Parathyroid adenoma (tissue), 2 donors: ENCODE measurements at regions not wholly inside any gene's neighbourhood (a gene's known extent, or its start where the extent isn't known, plus 50 kb on each side); places are given as distances from the start of the nearest gene placed in this dataset.

ENCODE experiments used
- H2AFZ ChIP-seq: fragments of 300-600 bp; sonication (generic); one replicate; pipeline ENCODE4 v1.7.0; 2017; ENCODE audit warnings: antibody characterized with exemption, mild to moderate bottlenecking
- H3K27ac ChIP-seq: fragments of 300-600 bp; sonication (generic); one replicate; pipeline ENCODE4 v1.7.0; 2017
- H3K27me3 ChIP-seq: fragments of 300-600 bp; sonication (generic); one replicate; pipeline ENCODE4 v1.7.0; 2017; ENCODE audit warnings: low read length; ENCODE audit not compliant: control insufficient read depth, insufficient read depth
- H3K36me3 ChIP-seq: fragments of 300-600 bp; sonication (generic); one replicate; pipeline ENCODE4 v1.7.0; 2017; ENCODE audit warnings: low read length; ENCODE audit not compliant: control insufficient read depth, insufficient read depth
- H3K4me1 ChIP-seq: fragments of 300-600 bp; sonication (generic); one replicate; pipeline ENCODE4 v1.7.0; 2017; ENCODE audit warnings: control low read depth
- H3K4me2 ChIP-seq: fragments of 300-600 bp; sonication (generic); one replicate; pipeline ENCODE4 v1.7.0; 2017; ENCODE audit warnings: low read length
- H3K4me3 ChIP-seq: fragments of 300-600 bp; sonication (generic); one replicate; pipeline ENCODE4 v1.7.0; 2017; ENCODE audit warnings: low read depth, low read length
- H3K79me2 ChIP-seq: fragments of 300-600 bp; sonication (generic); one replicate; pipeline ENCODE4 v1.7.0; 2017; ENCODE audit warnings: control low read depth
- H3K9ac ChIP-seq: fragments of 300-600 bp; sonication (generic); one replicate; pipeline ENCODE4 v1.7.0; 2017; ENCODE audit warnings: mild to moderate bottlenecking
- H3K9me3 ChIP-seq: fragments of 300-600 bp; sonication (generic); one replicate; pipeline ENCODE4 v1.7.0; 2017; ENCODE audit warnings: low read length; ENCODE audit not compliant: control insufficient read depth
- CTCF ChIP-seq: fragments of 300-600 bp; sonication (generic); IDR thresholded peaks from one replicate; pipeline ENCODE4 v1.7.0; 2017; ENCODE audit warnings: antibody characterized with exemption, mild to moderate bottlenecking
- donor health status: primary hyperparathyroidism.

- H3K27me3 ChIP-seq, result no peaks in the 10 kb centered on the region
- no peak overlapping the region for H3K4me2 ChIP-seq
- TF ChIP-seq CTCF, result no peak
- H3K4me3 ChIP-seq, result no peak overlapping the region
- H2AFZ ChIP-seq, result no peak overlapping the region
- no peak overlapping the region for H3K27ac ChIP-seq
- H3K9me3 ChIP-seq, result no peaks in the 10 kb centered on the region
- H3K4me1 ChIP-seq, result no peaks in the 10 kb centered on the region
- no peak overlapping the region for H3K9ac ChIP-seq
- no peaks in the 10 kb centered on the region for H3K79me2 ChIP-seq
- H3K36me3 ChIP-seq, result no peaks in the 10 kb centered on the region
These were observed 457.9 kb downstream of the NR2F1-AS1 start for GRCh38 chr5:93123127-93123526.

- no peak for TF ChIP-seq CTCF
- Histone ChIP-seq H3K27ac (no peak overlapping the region), H2AFZ (no peak overlapping the region), H3K79me2 (no peaks in the 10 kb centered on the region), H3K4me3 (no peak overlapping the region), H3K4me1 (no peaks in the 10 kb centered on the region), H3K4me2 (no peak overlapping the region), H3K27me3 (no peaks in the 10 kb centered on the region), H3K36me3 (no peaks in the 10 kb centered on the region), H3K9me3 (no peaks in the 10 kb centered on the region), H3K9ac (no peak overlapping the region)
These were observed 458.6 kb downstream of the NR2F1-AS1 start for GRCh38 chr5:93122446-93122845.

- H3K4me3 ChIP-seq, result no peak overlapping the region
- H3K36me3 ChIP-seq, result no peaks in the 10 kb centered on the region
- H3K79me2 ChIP-seq, result no peaks in the 10 kb centered on the region
- no peak overlapping the region for H3K27ac ChIP-seq
- no peaks in the 10 kb centered on the region for H3K9me3 ChIP-seq
- H3K9ac ChIP-seq, result no peak overlapping the region
- no peaks in the 10 kb centered on the region for H3K27me3 ChIP-seq
- H2AFZ ChIP-seq, result no peak overlapping the region
- H3K4me1 ChIP-seq, result no peaks in the 10 kb centered on the region
- H3K4me2 ChIP-seq, result no peak overlapping the region
- TF ChIP-seq CTCF, result no peak
These were observed 460.2 kb downstream of the NR2F1-AS1 start for GRCh38 chr5:93120771-93121170.

GRCh38 chr5:93120051-93120450, 461.0 kb downstream of the NR2F1-AS1 start:
- no peak for TF ChIP-seq CTCF

GRCh38 chr5:93117751-93118531, 463.1 kb downstream of the NR2F1-AS1 start:
- no peak overlapping the region for H2AFZ ChIP-seq
- no peak overlapping the region for H3K4me3 ChIP-seq
- H3K36me3 ChIP-seq, result no peaks in the 10 kb centered on the region
- H3K9ac ChIP-seq, result no peak overlapping the region
- H3K4me1 ChIP-seq, result no peaks in the 10 kb centered on the region
- no peaks in the 10 kb centered on the region for H3K9me3 ChIP-seq
- TF ChIP-seq CTCF, result no peak
- no peaks in the 10 kb centered on the region for H3K27me3 ChIP-seq
- no peak overlapping the region for H3K27ac ChIP-seq
- H3K4me2 ChIP-seq, result no peak overlapping the region
- H3K79me2 ChIP-seq, result no peaks in the 10 kb centered on the region

More at GRCh38 chr5:93120051-93120450, 461.0 kb downstream of the NR2F1-AS1 start:
- Histone ChIP-seq H3K9me3 (no peaks in the 10 kb centered on the region), H3K27me3 (no peaks in the 10 kb centered on the region), H3K4me3 (no peak overlapping the region), H3K79me2 (no peaks in the 10 kb centered on the region), H3K36me3 (no peaks in the 10 kb centered on the region), H3K4me1 (no peaks in the 10 kb centered on the region), H3K9ac (no peak overlapping the region), H3K4me2 (no peak overlapping the region), H3K27ac (no peak overlapping the region), H2AFZ (no peak overlapping the region)
